DOHH2 (cell line): ENCODE measurements at regions not wholly inside any gene's neighbourhood (a gene's known extent, or its start where the extent isn't known, plus 50 kb on each side); places are given as distances from the start of the nearest gene placed in this dataset.

ENCODE experiments used
- CTCF ChIP-seq: fragments of 200-600 bp; sonication (generic); IDR thresholded peaks from one replicate; pipeline ENCODE4 v1.5.1; 2014; ENCODE audit warnings: antibody characterized with exemption, mild to moderate bottlenecking, low read depth, low read length; ENCODE audit not compliant: poor library complexity, severe bottlenecking
- EZH2phosphoT487 ChIP-seq: fragments of 200-600 bp; sonication (generic); IDR thresholded peaks from 2 replicates; pipeline ENCODE4 v1.6.1; 2017; ENCODE audit warnings: borderline replicate concordance, mild to moderate bottlenecking, antibody characterized with exemption, low read length, moderate library complexity, mixed read lengths

GRCh38 chr15:62428851-62429598 lies 263.9 kb upstream of the C2CD4B start:
- TF ChIP-seq CTCF (no peak), EZH2phosphoT487 (no peak)
